Urinary bladder (tissue), 3 donors: ENCODE measurements at regions not wholly inside any gene's neighbourhood (a gene's known extent, or its start where the extent isn't known, plus 50 kb on each side); places are given as distances from the start of the nearest gene placed in this dataset.
"Not testable (repeated sequence)": the region's sequence is repeated elsewhere in the genome, so short reads cannot be mapped to it uniquely, and the experiment has no call there.

ENCODE experiments used
- DNase-seq: peaks from one replicate; pipeline ENCODE4 v3.0.0-alpha.2; 2015; ENCODE audit errors: extremely low spot score
- H3K27ac ChIP-seq: one replicate; pipeline ENCODE4 v1.5.1; 2013; ENCODE audit warnings: low read depth, mild to moderate bottlenecking, moderate library complexity
- H3K36me3 ChIP-seq: one replicate; pipeline ENCODE4 v1.6.1; 2013; ENCODE audit warnings: mild to moderate bottlenecking, moderate library complexity; ENCODE audit not compliant: insufficient read depth
- H3K4me1 ChIP-seq: one replicate; pipeline ENCODE4 v1.6.1; 2013; ENCODE audit warnings: mild to moderate bottlenecking, moderate library complexity; ENCODE audit not compliant: insufficient read depth
- H3K4me3 ChIP-seq: one replicate; pipeline ENCODE4 v1.5.1; 2013; ENCODE audit warnings: low read depth, low read length
- WGBS: extraction: QIAGEN DNeasy Blood & Tissue Kit; methylation state at CpG from one replicate; pipeline ENCODE4 v1.1.7; 2013; 5-methylcytosine and 5-hydroxymethylcytosine counted together
- donor health status: healthy with polysubstance abuse.
- donor health status: healthy.

DNA sequence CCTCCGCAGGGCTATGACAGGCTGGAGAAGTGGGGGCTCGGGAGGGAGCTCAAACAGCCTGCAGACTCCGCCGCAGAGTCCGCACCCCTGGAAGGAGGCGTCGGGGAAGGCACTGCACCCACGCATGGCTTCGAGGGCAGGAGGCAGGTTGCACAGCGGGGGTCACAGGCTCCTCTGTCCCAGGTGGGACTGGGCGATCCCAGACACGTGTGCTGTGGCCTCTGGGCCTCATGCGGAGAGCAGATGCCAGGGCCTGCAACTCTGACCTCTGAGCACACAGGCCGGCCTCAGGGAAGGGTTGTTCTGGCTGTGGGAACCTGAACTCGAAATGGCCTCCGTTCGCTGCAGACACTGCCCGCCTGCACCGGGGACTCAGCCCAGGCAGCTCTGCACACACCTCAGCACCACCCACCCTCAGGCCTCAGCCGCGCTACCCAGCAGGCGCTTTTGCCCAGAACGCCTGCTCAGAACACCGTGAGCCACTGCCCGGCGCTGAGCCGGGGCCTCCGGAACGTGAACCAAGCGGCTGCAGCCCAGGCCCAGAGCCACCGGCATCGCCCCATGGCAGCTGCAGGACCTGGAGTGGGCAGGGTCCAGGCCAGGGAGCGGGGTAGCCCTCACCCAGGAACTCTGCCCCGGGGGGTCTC, 71.8 kb upstream of the ADGRA1 start:
- 91% methylated on average over 34 of the region's 34 CpGs for WGBS
- no peaks in the 10 kb centered on the region for H3K4me1 ChIP-seq
- no peaks in the 10 kb centered on the region for H3K36me3 ChIP-seq
- H3K4me3 ChIP-seq: no peak overlapping the region
- no peak overlapping the region for H3K27ac ChIP-seq
- no peak for DNase-seq

DNA sequence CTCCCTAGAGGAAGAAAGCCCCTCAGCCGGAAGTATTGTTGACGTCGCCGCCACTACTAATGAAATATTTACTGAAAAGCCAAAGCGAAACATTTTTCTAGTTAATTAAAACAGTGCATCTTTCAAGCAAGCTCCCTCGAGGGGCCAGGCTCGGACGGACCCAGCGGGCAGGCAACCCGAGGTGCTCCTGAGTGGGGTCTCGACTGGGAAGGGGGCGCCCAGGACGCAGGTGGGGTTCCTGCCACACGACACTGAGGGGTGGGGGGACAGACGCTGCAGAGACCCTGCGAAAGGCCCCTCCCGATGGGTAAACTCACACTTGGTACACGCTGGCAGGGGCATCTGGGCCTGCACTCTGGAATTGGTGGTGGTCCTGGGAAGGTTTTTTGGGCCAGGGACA, 72.4 kb upstream of the ADGRA1 start:
- DNase-seq: no peak
- Histone ChIP-seq H3K4me1 (no peaks in the 10 kb centered on the region), H3K27ac (no peak overlapping the region), H3K36me3 (no peaks in the 10 kb centered on the region), H3K4me3 (no peak overlapping the region)
- WGBS: 88% methylated on average over 18 of the region's 18 CpGs

DNA sequence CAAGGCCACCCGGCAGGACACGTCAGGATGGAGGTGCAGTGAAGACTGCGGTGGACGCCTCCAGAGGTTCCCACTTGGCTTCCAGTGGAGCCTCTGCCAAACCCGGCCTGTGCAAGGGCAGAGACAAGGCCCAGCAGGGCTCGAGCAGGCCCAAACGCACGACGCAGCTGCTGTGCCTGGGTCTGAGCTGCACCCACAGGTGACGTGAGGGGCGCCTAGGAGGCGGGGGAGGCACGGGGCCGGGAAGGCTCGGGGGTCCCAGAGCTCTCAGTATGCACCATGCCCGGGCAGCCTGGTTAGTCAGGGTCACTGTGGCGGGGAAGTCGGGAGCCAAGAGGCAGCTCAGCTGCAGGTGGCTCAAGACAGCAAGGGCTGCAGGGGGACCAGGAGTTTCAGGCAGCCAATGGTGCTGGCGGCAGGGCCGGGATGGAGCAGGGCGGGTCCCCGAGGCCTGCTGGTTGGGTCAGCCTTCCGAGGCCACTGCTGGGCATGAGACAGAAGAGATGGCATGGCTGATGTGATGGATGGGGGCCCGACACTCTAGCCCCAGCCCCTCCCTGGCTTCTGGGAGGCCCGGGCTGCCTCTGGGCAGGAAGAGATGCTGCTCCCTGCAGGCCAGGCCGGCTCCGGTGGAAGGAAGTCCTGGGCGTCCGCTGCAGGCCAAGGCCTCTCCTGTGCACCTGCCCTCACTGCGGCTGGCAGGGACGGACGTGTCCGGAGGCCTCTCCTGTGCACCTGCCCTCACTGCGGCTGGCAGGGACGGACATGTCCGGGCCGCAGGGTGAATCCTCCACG, 72.2 kb upstream of the CFAP46 start:
- Histone ChIP-seq H3K36me3 (no peaks in the 10 kb centered on the region), H3K4me1 (no peaks in the 10 kb centered on the region), H3K27ac (no peak overlapping the region), H3K4me3 (no peak overlapping the region)
- 85% methylated on average over 38 of the region's 38 CpGs for WGBS
- DNase-seq: no peak

DNA sequence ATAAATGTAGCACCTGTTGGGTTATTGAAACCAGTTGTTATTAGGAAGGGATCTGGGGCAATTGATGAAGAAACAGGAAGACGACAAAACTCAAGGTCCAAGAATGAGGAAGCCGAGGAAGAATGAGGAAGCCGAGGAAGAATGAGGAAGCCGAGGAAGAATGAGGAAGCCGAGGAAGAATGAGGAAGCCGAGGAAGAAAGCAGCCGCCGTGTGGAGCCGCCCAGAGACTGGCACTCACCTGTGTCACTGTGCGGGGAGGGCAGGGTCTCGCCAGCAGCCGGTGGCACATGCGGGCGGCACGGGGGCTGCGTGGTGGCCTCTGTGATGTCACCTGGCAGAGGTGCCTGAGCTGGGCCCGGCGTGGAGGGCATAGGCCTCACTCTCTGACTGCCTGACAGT, 71.1 kb upstream of the CFAP46 start:
- no peak for DNase-seq
- Histone ChIP-seq H3K36me3 (no peaks in the 10 kb centered on the region), H3K4me3 (no peak overlapping the region), H3K4me1 (no peaks in the 10 kb centered on the region), H3K27ac (no peak overlapping the region)
- 68% methylated on average over 18 of the region's 18 CpGs for WGBS

DNA sequence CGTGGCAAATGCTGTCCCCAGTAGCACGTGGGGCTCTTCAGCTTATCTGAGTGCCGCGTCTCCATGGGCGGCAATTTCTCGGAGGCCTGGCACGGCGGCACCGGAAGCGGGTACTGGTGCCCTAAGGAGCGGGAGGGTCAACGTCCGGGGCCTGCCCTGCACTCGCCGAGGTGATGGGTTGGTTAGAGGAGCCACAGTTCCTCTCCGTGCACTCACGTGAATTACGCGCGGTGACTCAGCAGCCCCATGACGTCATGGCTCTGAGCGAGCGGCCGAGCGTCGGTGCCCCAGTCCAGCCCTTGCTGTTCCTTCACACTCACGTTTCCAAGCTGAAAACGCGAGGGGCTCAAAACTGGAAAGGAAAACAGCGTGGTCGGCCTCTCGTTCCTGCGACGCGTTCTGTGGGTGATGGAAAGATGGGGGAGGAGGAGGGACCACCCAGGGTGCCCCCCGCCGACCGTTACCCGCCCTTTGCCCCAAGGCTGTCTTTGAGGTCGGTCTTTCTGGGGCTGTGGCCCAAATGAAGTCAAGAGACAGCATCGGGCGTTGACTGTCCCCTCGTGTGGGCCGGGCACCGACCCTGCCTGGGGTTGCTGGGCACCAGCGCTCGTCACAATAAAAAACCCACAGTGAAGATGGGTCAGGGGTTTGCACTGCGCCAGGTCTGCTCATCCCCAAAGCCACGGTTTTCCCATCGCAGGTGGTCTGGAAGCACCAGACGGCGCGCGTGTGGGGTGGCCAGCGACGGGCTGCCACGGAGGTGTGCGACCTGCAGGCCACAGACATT, 70.4 kb upstream of the CFAP46 start:
- WGBS: 86% methylated on average over 58 of the region's 58 CpGs
- no peak overlapping the region for H3K27ac ChIP-seq
- no peaks in the 10 kb centered on the region for H3K36me3 ChIP-seq
- no peaks in the 10 kb centered on the region for H3K4me1 ChIP-seq
- no peak for DNase-seq
- H3K4me3 ChIP-seq: no peak overlapping the region

DNA sequence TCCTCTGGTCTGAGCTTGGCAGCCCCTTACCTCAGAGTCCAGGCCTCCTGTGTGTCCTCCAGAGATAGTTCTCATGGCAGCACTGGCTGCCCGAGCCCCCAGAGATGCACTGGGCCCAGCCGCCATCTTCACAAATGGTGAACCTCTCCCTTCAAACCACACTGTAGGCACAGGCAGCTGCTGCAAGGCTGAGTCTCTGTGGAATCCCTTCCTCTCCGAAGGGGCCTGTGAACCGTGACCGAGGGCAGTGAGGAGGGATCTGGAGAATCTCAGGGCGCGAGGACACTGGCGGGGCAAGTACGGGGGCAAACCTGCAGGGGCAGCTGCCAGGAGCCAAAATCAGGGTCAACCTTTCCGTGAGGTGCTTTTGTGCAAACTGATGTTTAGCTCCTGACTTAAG, 69.5 kb upstream of the CFAP46 start:
- Histone ChIP-seq H3K27ac (no peak overlapping the region), H3K4me3 (no peak overlapping the region), H3K4me1 (no peaks in the 10 kb centered on the region), H3K36me3 (no peaks in the 10 kb centered on the region)
- 74% methylated on average over 10 of the region's 10 CpGs for WGBS
- no peak for DNase-seq

DNA sequence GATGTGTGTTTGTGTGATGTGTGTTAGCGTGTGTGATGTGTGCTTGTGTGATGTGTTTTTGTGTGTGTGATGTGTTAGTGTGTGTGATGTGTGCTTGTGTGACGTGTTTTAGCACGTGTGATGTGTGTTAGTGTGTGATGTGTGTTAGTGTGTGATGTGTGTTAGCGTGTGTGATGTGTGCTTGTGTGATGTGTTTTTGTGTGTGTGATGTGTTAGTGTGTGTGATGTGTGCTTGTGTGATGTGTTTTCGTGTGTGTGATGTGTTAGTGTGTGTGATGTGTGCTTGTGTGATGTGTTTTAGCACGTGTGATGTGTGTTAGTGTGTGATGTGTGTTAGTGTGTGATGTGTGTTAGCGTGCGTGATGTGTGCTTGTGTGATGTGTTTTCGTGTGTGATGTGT, 69.0 kb upstream of the CFAP46 start:
- 78% methylated on average over 9 of the region's 9 CpGs for WGBS
- not testable (repeated sequence) for H3K4me3 ChIP-seq, H3K4me1 ChIP-seq, DNase-seq, H3K36me3 ChIP-seq, H3K27ac ChIP-seq

DNA sequence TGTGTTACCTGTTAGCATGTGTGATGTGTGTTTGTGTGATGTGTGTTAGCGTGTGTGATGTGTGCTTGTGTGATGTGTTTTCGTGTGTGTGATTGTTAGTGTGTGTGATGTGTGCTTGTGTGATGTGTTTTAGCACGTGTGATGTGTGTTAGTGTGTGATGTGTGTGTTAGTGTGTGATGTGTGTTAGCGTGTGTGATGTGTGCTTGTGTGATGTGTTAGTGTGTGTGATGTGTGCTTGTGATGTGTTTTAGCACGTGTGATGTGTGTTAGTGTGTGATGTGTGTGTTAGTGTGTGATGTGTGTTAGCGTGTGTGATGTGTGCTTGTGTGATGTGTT, 68.4 kb upstream of the CFAP46 start:
- H3K27ac ChIP-seq, H3K4me1 ChIP-seq, DNase-seq, H3K4me3 ChIP-seq, H3K36me3 ChIP-seq: not testable (repeated sequence)
- WGBS: 89% methylated on average over 6 of the region's 6 CpGs

DNA sequence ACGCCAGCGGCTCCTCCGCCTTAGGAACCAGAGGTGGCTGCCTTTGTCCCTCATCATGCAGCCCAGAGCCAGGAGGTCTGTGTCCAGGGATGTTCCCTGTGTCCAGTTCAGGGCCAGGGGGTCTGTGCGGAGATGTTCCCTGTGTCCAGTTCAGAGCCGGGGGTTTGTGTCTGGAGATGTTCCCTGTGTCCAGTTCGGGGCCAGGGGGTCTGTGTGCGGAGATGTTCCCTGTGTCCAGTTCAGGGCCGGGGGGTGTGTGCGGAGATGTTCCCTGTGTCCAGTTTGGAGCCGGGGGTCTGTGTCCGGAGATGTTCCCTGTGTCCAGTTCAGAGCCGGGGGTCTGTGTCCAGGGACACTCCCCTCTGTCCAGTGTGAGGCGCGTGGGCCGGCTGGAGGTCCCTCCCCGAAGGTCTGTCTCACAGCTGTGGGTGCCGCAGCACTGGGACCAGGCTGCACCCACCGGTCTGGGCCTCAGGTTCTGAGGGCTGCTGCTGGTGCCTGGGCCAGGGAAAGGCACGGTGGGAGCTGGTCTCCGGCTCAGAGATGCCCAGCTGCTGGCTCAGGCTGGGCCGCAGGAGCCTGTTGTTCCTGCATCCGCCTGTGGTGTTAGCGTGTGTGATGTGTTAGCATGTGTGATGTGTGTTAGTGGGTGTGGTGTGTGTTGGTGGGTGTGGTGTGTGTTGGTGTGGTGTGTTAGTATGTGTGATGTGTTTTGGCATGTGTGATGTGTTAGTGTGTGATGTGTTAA, 67.9 kb upstream of the CFAP46 start:
- no peaks in the 10 kb centered on the region for H3K36me3 ChIP-seq
- H3K4me1 ChIP-seq: no peaks in the 10 kb centered on the region
- WGBS: 80% methylated on average over 23 of the region's 23 CpGs
- no peak overlapping the region for H3K4me3 ChIP-seq
- DNase-seq: no peak
- H3K27ac ChIP-seq: no peak overlapping the region

DNA sequence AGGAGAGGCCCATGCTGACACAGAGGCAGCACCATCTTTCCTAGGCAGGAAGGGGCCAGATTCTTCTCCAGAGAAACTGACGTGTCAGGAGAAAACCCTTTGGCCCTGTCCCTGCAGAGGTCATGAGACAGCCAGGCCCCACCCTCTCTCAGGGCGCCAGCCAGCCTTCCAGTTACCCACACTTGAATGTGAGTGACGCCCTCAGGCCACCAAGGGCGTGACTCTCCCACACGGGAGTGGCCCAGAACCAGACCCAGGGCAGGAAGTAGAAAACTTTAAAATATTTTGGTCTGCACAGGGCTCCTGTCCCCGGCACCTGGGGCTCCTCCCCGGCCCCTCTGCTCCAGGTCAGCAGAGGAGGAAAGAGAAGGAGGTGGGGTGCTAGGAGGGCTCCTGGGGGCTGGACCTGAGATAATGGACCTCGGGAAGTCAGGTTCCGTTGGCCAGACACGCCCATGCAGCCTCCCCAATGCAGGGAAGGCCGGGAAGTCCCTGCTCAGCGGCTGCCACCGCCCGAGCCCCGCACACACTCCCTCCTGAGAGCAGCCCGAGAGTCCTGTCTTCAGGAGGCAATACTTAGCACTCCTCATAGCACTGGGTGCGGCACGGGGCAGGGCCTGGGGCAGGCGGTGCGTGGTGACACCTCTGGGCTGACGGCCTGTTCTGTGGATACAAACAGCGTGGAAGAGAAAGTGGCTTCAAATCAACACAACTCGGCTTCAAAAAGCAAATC, 67.0 kb upstream of the CFAP46 start:
- H3K27ac ChIP-seq: no peak overlapping the region
- 56% methylated on average over 23 of the region's 23 CpGs for WGBS

DNA sequence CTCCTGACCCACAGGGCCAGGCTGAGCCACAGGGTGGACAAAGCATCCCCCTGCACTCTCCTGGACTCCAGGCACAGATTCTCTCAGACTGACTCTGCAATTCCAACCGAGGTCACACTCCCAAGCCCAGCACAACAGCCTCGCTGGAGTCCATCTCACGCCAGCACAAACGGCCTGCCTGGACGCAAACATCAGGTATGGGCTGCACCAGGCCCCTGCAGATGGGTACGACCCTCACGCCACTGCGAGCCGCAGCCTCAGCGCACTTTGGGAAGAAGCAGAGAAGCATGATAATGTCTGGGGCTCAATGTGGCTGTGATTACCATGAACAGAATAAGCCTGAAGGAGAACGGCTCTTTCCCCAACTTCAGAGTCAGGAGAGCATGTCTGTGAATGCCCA, 66.4 kb upstream of the CFAP46 start:
- 81% methylated on average over 11 of the region's 11 CpGs for WGBS
- Histone ChIP-seq H3K27ac (no peak overlapping the region), H3K4me1 (no peaks in the 10 kb centered on the region), H3K36me3 (no peaks in the 10 kb centered on the region), H3K4me3 (no peak overlapping the region)
- DNase-seq: no peak

More for the DNA sequence above, 67.0 kb upstream of the CFAP46 start:
- H3K36me3 ChIP-seq: no peaks in the 10 kb centered on the region
- H3K4me3 ChIP-seq: no peak overlapping the region
- DNase-seq: no peak
- no peaks in the 10 kb centered on the region for H3K4me1 ChIP-seq

DNA sequence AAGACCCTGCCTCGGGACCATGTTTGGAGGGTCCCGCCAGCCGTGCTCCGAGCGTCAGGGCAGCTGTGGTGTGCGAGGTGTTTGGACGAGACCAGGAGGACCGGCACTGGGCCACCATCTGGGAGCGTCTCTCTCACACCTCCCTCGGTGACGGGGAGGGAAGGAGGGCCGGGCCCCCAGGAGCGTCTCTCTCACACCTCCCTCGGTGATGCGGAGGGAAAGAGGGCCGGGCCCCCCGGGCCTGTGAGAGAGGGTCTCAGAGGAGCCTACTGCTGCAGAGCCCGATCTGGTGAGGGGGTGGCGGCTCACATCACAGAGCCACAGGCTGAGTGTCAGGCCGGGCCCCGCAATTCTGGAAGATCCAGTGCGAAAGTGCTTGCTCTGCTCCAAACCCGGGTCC, 65.8 kb upstream of the CFAP46 start:
- Histone ChIP-seq H3K36me3 (no peaks in the 10 kb centered on the region), H3K4me3 (no peak overlapping the region), H3K4me1 (no peaks in the 10 kb centered on the region), H3K27ac (no peak overlapping the region)
- 82% methylated on average over 23 of the region's 23 CpGs for WGBS
- no peak for DNase-seq

DNA sequence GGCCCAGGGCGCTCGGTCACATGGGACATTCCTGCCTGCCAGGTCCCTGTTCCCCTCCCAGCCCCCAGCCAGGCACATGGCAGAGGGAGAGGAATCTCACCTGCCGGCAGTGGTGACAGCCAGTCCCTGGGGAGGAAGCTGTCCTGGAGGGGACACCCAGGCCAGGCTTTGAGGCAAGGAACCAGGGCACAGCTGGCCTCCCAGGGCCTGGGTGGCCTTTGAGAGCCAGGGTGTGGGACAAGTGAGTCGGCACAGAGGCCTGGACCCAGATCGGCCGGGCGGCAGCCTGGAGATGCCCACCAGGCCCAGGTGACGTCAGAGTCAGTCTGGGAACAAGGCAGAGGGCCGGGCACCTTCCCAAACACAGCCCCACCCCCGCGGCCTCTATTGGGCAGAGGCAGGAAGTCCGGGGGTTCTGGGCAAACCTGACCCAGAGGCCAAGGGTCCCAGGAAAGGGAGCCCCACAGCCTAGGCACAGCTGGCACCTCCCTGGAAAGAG, 65.0 kb upstream of the CFAP46 start:
- Histone ChIP-seq H3K4me1 (no peaks in the 10 kb centered on the region), H3K27ac (no peak overlapping the region), H3K36me3 (no peaks in the 10 kb centered on the region), H3K4me3 (no peak overlapping the region)
- 87% methylated on average over 12 of the region's 12 CpGs for WGBS
- DNase-seq: no peak
